ENCODE measurements at regions not wholly inside any gene's neighbourhood (a gene's known extent, or its start where the extent isn't known, plus 50 kb on each side); places are given as distances from the start of the nearest gene placed in this dataset.

DNA sequence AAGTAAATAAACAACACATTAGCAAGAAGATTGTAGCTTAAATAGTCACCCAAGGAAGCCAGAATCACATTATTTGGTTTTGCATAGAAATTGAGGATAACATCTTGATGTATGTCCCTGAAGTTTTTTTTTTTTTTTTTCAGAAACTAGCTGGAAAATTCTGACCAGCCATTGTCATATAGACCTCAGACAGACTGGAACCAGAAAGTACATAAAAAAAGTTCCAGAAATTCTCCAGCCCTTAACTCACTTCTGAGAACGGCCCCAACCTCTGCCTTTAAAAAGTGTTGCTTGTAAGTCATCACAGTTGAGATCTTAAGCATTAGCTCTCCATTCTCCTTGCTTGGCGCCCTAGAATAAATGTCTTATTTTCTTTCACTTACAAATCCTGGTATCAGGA lies 350.5 kb downstream of the CCDC85A start:
- TF ChIP-seq, protein P1, sequence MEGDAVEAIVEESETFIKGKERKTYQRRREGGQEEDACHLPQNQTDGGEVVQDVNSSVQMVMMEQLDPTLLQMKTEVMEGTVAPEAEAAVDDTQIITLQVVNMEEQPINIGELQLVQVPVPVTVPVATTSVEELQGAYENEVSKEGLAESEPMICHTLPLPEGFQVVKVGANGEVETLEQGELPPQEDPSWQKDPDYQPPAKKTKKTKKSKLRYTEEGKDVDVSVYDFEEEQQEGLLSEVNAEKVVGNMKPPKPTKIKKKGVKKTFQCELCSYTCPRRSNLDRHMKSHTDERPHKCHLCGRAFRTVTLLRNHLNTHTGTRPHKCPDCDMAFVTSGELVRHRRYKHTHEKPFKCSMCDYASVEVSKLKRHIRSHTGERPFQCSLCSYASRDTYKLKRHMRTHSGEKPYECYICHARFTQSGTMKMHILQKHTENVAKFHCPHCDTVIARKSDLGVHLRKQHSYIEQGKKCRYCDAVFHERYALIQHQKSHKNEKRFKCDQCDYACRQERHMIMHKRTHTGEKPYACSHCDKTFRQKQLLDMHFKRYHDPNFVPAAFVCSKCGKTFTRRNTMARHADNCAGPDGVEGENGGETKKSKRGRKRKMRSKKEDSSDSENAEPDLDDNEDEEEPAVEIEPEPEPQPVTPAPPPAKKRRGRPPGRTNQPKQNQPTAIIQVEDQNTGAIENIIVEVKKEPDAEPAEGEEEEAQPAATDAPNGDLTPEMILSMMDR (conservative IDR thresholded peaks at IDR 0.05; ENCODE audit: low read length): no peak
- TF ChIP-seq EZH2phosphoT487 (IDR thresholded peaks at IDR 0.05; ENCODE audit: borderline replicate concordance): no peak
